ENCODE measurements at regions not wholly inside any gene's neighbourhood (a gene's known extent, or its start where the extent isn't known, plus 50 kb on each side); places are given as distances from the start of the nearest gene placed in this dataset.

DNA sequence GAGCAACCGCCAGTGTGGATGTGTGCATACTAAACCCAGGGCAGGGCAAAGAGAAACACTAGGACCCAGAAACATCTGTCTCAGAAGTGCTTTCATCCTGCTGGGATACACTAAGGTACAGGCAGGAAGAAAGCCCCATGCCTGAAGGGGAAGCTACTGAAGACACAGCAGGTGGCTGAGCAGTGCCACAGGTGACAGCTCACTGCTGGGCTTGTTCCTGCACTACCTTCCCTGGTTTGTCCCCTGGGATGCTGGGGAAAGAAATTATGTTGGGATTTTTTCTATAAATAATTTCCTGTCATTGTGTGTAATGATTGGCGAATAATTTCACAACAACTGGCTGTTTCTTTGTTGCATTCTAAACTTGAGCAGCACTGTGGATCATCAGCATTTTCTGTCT, 245.3 kb upstream of the RAB4A start:
- TF ChIP-seq, protein P1, sequence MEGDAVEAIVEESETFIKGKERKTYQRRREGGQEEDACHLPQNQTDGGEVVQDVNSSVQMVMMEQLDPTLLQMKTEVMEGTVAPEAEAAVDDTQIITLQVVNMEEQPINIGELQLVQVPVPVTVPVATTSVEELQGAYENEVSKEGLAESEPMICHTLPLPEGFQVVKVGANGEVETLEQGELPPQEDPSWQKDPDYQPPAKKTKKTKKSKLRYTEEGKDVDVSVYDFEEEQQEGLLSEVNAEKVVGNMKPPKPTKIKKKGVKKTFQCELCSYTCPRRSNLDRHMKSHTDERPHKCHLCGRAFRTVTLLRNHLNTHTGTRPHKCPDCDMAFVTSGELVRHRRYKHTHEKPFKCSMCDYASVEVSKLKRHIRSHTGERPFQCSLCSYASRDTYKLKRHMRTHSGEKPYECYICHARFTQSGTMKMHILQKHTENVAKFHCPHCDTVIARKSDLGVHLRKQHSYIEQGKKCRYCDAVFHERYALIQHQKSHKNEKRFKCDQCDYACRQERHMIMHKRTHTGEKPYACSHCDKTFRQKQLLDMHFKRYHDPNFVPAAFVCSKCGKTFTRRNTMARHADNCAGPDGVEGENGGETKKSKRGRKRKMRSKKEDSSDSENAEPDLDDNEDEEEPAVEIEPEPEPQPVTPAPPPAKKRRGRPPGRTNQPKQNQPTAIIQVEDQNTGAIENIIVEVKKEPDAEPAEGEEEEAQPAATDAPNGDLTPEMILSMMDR (IDR thresholded peaks at IDR 0.05): no peak
- TF ChIP-seq POLR2A (IDR thresholded peaks at IDR 0.05): no peak
